GM18867 (cell line): ENCODE measurements at regions not wholly inside any gene's neighbourhood (a gene's known extent, or its start where the extent isn't known, plus 50 kb on each side); places are given as distances from the start of the nearest gene placed in this dataset.
"Not testable (repeated sequence)": the region's sequence is repeated elsewhere in the genome, so short reads cannot be mapped to it uniquely, and the experiment has no call there.

Source experiments
- ATAC-seq: cut with Tn5 transposase; IDR thresholded peaks from one replicate; pipeline ENCODE4 v1.9.1; 2021; ENCODE audit warnings: mild to moderate bottlenecking, moderate library complexity; ENCODE audit not compliant: unreplicated experiment

- ATAC-seq, result no peak
Measured at GRCh38 chr1:234849832-234850231, 239.9 kb upstream of the IRF2BP2 start.

GRCh38 chr1:234848972-234849649, 239.1 kb upstream of the IRF2BP2 start:
- no peak for ATAC-seq

- not testable (repeated sequence) for ATAC-seq
Measured at GRCh38 chr1:234846813-234847212, 236.8 kb upstream of the IRF2BP2 start.

- no peak for ATAC-seq
Measured at GRCh38 chr1:234845836-234846235, 235.9 kb upstream of the IRF2BP2 start.

GRCh38 chr1:234845097-234845660, 235.2 kb upstream of the IRF2BP2 start:
- no peak for ATAC-seq

- no peak for ATAC-seq
Measured at GRCh38 chr1:234844479-234845031, 234.6 kb upstream of the IRF2BP2 start.

- no peak for ATAC-seq
Measured at GRCh38 chr1:234843946-234844345, 234.0 kb upstream of the IRF2BP2 start.

GRCh38 chr1:234842726-234843641, 233.0 kb upstream of the IRF2BP2 start:
- ATAC-seq, result peak; percentile 71

GRCh38 chr1:234841710-234842231, 231.8 kb upstream of the IRF2BP2 start:
- ATAC-seq, result no peak

- no peak for ATAC-seq
Measured at GRCh38 chr1:234841281-234841680, 231.3 kb upstream of the IRF2BP2 start.

GRCh38 chr1:234840843-234841242, 230.9 kb upstream of the IRF2BP2 start:
- ATAC-seq, result no peak

GRCh38 chr1:234840253-234840652, 230.3 kb upstream of the IRF2BP2 start:
- no peak for ATAC-seq

GRCh38 chr1:234839663-234840062, 229.7 kb upstream of the IRF2BP2 start:
- no peak for ATAC-seq

- no peak for ATAC-seq
Measured at GRCh38 chr1:234838820-234839219, 228.8 kb upstream of the IRF2BP2 start.

- no peak for ATAC-seq
Measured at GRCh38 chr1:234838182-234838581, 228.2 kb upstream of the IRF2BP2 start.

GRCh38 chr1:234837713-234838112, 227.7 kb upstream of the IRF2BP2 start:
- ATAC-seq, result no peak

- no peak for ATAC-seq
Measured at GRCh38 chr1:234836776-234837357, 226.9 kb upstream of the IRF2BP2 start.

GRCh38 chr1:234836045-234836681, 226.2 kb upstream of the IRF2BP2 start:
- no peak for ATAC-seq

- ATAC-seq, result no peak
Measured at GRCh38 chr1:234835239-234835638, 225.3 kb upstream of the IRF2BP2 start.

- ATAC-seq, result no peak
Measured at GRCh38 chr1:234833646-234834045, 223.7 kb upstream of the IRF2BP2 start.
